ENCODE measurements at regions not wholly inside any gene's neighbourhood (a gene's known extent, or its start where the extent isn't known, plus 50 kb on each side); places are given as distances from the start of the nearest gene placed in this dataset.

GRCh38 chr11:42301777-42302176, 842.3 kb upstream of the LRRC4C start:
- TF ChIP-seq POLR2A (IDR thresholded peaks at IDR 0.05) = no peak
- TF ChIP-seq CTCF (IDR thresholded peaks at IDR 0.05) = no peak

Data from Peyer's patch (tissue), 4 donors.